ENCODE measurements at regions not wholly inside any gene's neighbourhood (a gene's known extent, or its start where the extent isn't known, plus 50 kb on each side); places are given as distances from the start of the nearest gene placed in this dataset.

DNA sequence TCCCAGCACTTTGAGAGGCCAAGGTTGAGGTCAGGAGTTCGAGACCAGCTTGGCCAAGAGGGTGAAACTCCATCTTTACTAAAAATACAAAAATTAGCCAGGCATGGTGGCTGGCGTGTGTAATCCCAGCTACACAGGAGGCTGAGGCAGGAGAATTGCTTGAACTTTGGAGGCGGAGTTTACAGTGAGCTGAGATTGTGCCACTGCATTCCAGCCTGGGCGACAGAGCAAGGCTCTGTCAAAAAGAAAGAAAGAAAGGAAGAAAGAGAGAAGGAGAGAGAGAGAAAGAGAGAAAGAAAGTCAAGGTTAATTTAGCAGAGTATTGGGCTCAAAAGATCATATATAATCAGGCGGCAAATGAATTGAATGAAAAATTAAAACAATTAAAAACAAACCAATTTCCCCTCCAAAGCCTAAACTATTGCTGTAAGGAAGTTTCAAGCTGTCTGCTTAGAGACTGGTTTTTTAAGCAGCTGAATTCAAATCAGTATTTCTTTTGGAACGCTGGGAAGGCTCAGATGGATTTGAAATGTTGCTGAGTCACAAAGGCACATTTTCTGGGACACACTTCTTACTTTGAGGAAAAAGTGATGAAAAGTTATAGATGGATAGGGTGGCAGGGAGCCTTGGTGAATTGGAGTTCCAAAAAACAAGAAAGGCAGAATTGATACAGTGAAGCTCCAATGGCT lies 81.3 kb upstream of the BHLHE40 start:
- H3K27me3 ChIP-seq (ENCODE audit: control insufficient read depth in 5 of 5, insufficient read depth in 4 of 5, low read length in 5 of 5) = no peaks in the 10 kb centered on the region
- H3K36me3 ChIP-seq (ENCODE audit: control insufficient read depth in 5 of 5, insufficient read depth in 5 of 5, low read length in 5 of 5) = no peaks in the 10 kb centered on the region
- H3K4me1 ChIP-seq (ENCODE audit: control insufficient read depth in 5 of 5, insufficient read depth in 5 of 5, low read length in 5 of 5) = peaks cover 0 to 23% (median 19%) of the 10 kb centered on the region in 5 donors
- H3K27ac ChIP-seq (ENCODE audit: low read depth, low read length) = peak overlapping the region; percentile 63
- no peaks in the 10 kb centered on the region for H3K9me3 ChIP-seq (ENCODE audit: control insufficient read depth in 5 of 5, low read length in 5 of 5)
- H3K9ac ChIP-seq (ENCODE audit: low read length in 5 of 5) = peak overlapping the region in 1 of 5 donors; percentile 31
- H3K4me3 ChIP-seq (ENCODE audit: low read depth in 1 of 5, low read length in 5 of 5) = no peak overlapping the region

- no peak overlapping the region for H3K4me3 ChIP-seq (ENCODE audit: low read depth in 1 of 5, low read length in 5 of 5)
- no peaks in the 10 kb centered on the region for H3K27me3 ChIP-seq (ENCODE audit: control insufficient read depth in 5 of 5, insufficient read depth in 4 of 5, low read length in 5 of 5)
- H3K36me3 ChIP-seq (ENCODE audit: control insufficient read depth in 5 of 5, insufficient read depth in 5 of 5, low read length in 5 of 5) = no peaks in the 10 kb centered on the region
- H3K9me3 ChIP-seq (ENCODE audit: control insufficient read depth in 5 of 5, low read length in 5 of 5) = no peaks in the 10 kb centered on the region
- no peak overlapping the region for H3K9ac ChIP-seq (ENCODE audit: low read length in 5 of 5)
- H3K27ac ChIP-seq (ENCODE audit: low read depth, low read length) = peak overlapping the region; percentile 63
- H3K4me1 ChIP-seq (ENCODE audit: control insufficient read depth in 5 of 5, insufficient read depth in 5 of 5, low read length in 5 of 5) = peaks cover 0 to 23% (median 19%) of the 10 kb centered on the region in 5 donors
Observed at GRCh38 chr3:4898454-4899313, 80.6 kb upstream of the BHLHE40 start.

DNA sequence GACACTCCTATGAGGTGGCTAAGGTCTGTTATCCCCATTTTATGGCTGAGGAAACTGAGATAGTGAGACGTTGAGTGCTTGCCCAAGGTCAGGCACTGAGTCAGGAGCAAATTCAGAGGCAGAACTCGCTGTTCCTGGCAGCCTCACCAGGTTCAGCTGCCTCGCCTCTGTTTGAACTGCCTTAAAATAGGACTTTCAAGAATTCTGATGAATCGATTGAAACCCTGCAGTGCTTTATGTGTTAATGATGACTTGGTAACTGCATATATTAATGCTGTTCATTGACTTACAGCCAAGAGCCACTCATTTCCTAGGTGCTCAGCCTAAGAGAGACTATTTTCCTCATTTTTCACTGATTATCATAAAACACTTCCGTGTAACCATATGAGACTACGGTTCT lies 79.5 kb upstream of the BHLHE40 start:
- H3K4me1 ChIP-seq (ENCODE audit: control insufficient read depth in 5 of 5, insufficient read depth in 5 of 5, low read length in 5 of 5) = peaks cover 0 to 24% (median 19%) of the 10 kb centered on the region in 5 donors

GRCh38 chr3:4900298-4900697 lies 78.9 kb upstream of the BHLHE40 start:
- no peaks in the 10 kb centered on the region for H3K9me3 ChIP-seq (ENCODE audit: control insufficient read depth in 5 of 5, low read length in 5 of 5)
- no peaks in the 10 kb centered on the region for H3K27me3 ChIP-seq (ENCODE audit: control insufficient read depth in 5 of 5, insufficient read depth in 4 of 5, low read length in 5 of 5)
- no peaks in the 10 kb centered on the region for H3K36me3 ChIP-seq (ENCODE audit: control insufficient read depth in 5 of 5, insufficient read depth in 5 of 5, low read length in 5 of 5)
- peaks cover 0 to 27% (median 19%) of the 10 kb centered on the region in 5 donors for H3K4me1 ChIP-seq (ENCODE audit: control insufficient read depth in 5 of 5, insufficient read depth in 5 of 5, low read length in 5 of 5)
- H3K4me3 ChIP-seq (ENCODE audit: low read depth in 1 of 5, low read length in 5 of 5) = no peak overlapping the region
- no peak overlapping the region for H3K9ac ChIP-seq (ENCODE audit: low read length in 5 of 5)
- no peak overlapping the region for H3K27ac ChIP-seq (ENCODE audit: low read depth, low read length)

More for the DNA sequence above, 79.5 kb upstream of the BHLHE40 start:
- Histone ChIP-seq H3K9me3 (ENCODE audit: control insufficient read depth in 5 of 5, low read length in 5 of 5) (no peaks in the 10 kb centered on the region), H3K36me3 (ENCODE audit: control insufficient read depth in 5 of 5, insufficient read depth in 5 of 5, low read length in 5 of 5) (no peaks in the 10 kb centered on the region), H3K27me3 (ENCODE audit: control insufficient read depth in 5 of 5, insufficient read depth in 4 of 5, low read length in 5 of 5) (no peaks in the 10 kb centered on the region), H3K4me3 (ENCODE audit: low read depth in 1 of 5, low read length in 5 of 5) (no peak overlapping the region), H3K27ac (ENCODE audit: low read depth, low read length) (no peak overlapping the region), H3K9ac (ENCODE audit: low read length in 5 of 5) (no peak overlapping the region)

GRCh38 chr3:4904811-4905695 lies 74.2 kb upstream of the BHLHE40 start:
- Histone ChIP-seq H3K9me3 (ENCODE audit: control insufficient read depth in 5 of 5, low read length in 5 of 5) (no peaks in the 10 kb centered on the region), H3K4me1 (ENCODE audit: control insufficient read depth in 5 of 5, insufficient read depth in 5 of 5, low read length in 5 of 5) (peaks cover 0 to 12% (median 3%) of the 10 kb centered on the region in 5 donors), H3K9ac (ENCODE audit: low read length in 5 of 5) (no peak overlapping the region), H3K27me3 (ENCODE audit: control insufficient read depth in 5 of 5, insufficient read depth in 4 of 5, low read length in 5 of 5) (no peaks in the 10 kb centered on the region), H3K36me3 (ENCODE audit: control insufficient read depth in 5 of 5, insufficient read depth in 5 of 5, low read length in 5 of 5) (no peaks in the 10 kb centered on the region), H3K4me3 (ENCODE audit: low read depth in 1 of 5, low read length in 5 of 5) (no peak overlapping the region), H3K27ac (ENCODE audit: low read depth, low read length) (no peak overlapping the region)

DNA sequence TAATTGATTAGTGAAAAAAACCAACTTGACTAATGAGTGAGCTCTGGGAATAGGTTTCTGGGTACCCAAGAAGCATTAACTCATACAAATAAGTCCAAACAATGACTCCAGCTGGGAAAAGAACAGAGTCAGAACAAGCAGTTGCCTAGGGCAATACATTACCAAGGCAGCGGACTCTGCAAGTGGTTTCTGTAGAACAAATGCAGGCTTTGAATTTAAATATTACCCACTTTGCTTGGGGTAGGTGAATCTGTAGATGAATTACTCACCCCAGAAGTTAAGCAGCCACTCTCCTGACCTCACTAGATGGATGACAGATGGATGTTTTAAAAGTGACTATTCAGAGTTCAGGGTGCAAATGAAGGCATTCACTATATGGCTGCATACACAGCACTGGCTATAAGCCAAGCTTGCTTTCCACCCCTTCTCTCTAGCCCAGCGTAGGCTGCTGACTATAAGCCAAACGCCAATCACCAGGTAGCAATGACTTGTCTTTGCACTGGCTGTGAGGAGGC lies 73.1 kb upstream of the BHLHE40 start:
- no peak overlapping the region for H3K27ac ChIP-seq (ENCODE audit: low read depth, low read length)

GRCh38 chr3:4907050-4907449 lies 72.2 kb upstream of the BHLHE40 start:
- H3K9ac ChIP-seq (ENCODE audit: low read length in 5 of 5) = no peak overlapping the region
- no peak overlapping the region for H3K27ac ChIP-seq (ENCODE audit: low read depth, low read length)
- H3K4me1 ChIP-seq (ENCODE audit: control insufficient read depth in 5 of 5, insufficient read depth in 5 of 5, low read length in 5 of 5) = peaks cover 0 to 8% (median 2%) of the 10 kb centered on the region in 5 donors
- H3K27me3 ChIP-seq (ENCODE audit: control insufficient read depth in 5 of 5, insufficient read depth in 4 of 5, low read length in 5 of 5) = no peaks in the 10 kb centered on the region
- no peaks in the 10 kb centered on the region for H3K36me3 ChIP-seq (ENCODE audit: control insufficient read depth in 5 of 5, insufficient read depth in 5 of 5, low read length in 5 of 5)
- no peaks in the 10 kb centered on the region for H3K9me3 ChIP-seq (ENCODE audit: control insufficient read depth in 5 of 5, low read length in 5 of 5)
- no peak overlapping the region for H3K4me3 ChIP-seq (ENCODE audit: low read depth in 1 of 5, low read length in 5 of 5)

More for the DNA sequence above, 73.1 kb upstream of the BHLHE40 start:
- peaks cover 0 to 12% (median 3%) of the 10 kb centered on the region in 5 donors for H3K4me1 ChIP-seq (ENCODE audit: control insufficient read depth in 5 of 5, insufficient read depth in 5 of 5, low read length in 5 of 5)
- H3K9me3 ChIP-seq (ENCODE audit: control insufficient read depth in 5 of 5, low read length in 5 of 5) = no peaks in the 10 kb centered on the region
- H3K4me3 ChIP-seq (ENCODE audit: low read depth in 1 of 5, low read length in 5 of 5) = no peak overlapping the region
- H3K9ac ChIP-seq (ENCODE audit: low read length in 5 of 5) = no peak overlapping the region
- H3K27me3 ChIP-seq (ENCODE audit: control insufficient read depth in 5 of 5, insufficient read depth in 4 of 5, low read length in 5 of 5) = no peaks in the 10 kb centered on the region
- H3K36me3 ChIP-seq (ENCODE audit: control insufficient read depth in 5 of 5, insufficient read depth in 5 of 5, low read length in 5 of 5) = no peaks in the 10 kb centered on the region

GRCh38 chr3:4907643-4908432 lies 71.4 kb upstream of the BHLHE40 start:
- Histone ChIP-seq H3K9ac (ENCODE audit: low read length in 5 of 5) (no peak overlapping the region), H3K9me3 (ENCODE audit: control insufficient read depth in 5 of 5, low read length in 5 of 5) (no peaks in the 10 kb centered on the region), H3K4me1 (ENCODE audit: control insufficient read depth in 5 of 5, insufficient read depth in 5 of 5, low read length in 5 of 5) (peaks cover 0 to 4% (median 0%) of the 10 kb centered on the region in 5 donors), H3K36me3 (ENCODE audit: control insufficient read depth in 5 of 5, insufficient read depth in 5 of 5, low read length in 5 of 5) (no peaks in the 10 kb centered on the region), H3K27ac (ENCODE audit: low read depth, low read length) (no peak overlapping the region), H3K27me3 (ENCODE audit: control insufficient read depth in 5 of 5, insufficient read depth in 4 of 5, low read length in 5 of 5) (no peaks in the 10 kb centered on the region), H3K4me3 (ENCODE audit: low read depth in 1 of 5, low read length in 5 of 5) (no peak overlapping the region)

Data from subcutaneous abdominal adipose tissue (tissue), 5 donors.